ENCODE measurements at regions not wholly inside any gene's neighbourhood (a gene's known extent, or its start where the extent isn't known, plus 50 kb on each side); places are given as distances from the start of the nearest gene placed in this dataset.

- no peak for TF ChIP-seq MAX (IDR thresholded peaks at IDR 0.05)
- TF ChIP-seq BRCA1 (IDR thresholded peaks at IDR 0.05; ENCODE audit: low read depth, low read length) = no peak
- TF ChIP-seq CTCF (IDR thresholded peaks at IDR 0.05; ENCODE audit: control extremely low read depth in 1 of 3, insufficient read depth in 1 of 3, low read depth in 1 of 3, low read length in 3 of 3) = no peak
- TF ChIP-seq JUND (IDR thresholded peaks at IDR 0.05; ENCODE audit: low read length) = no peak
These were observed 529.0 kb downstream of the TBC1D32 start for GRCh38 chr6:120805276-120805675.
